Mucosa of descending colon (tissue), 3 donors: ENCODE measurements at regions not wholly inside any gene's neighbourhood (a gene's known extent, or its start where the extent isn't known, plus 50 kb on each side); places are given as distances from the start of the nearest gene placed in this dataset.

Experiments
- ATAC-seq: fragments of 200-7000 bp; cut with Tn5 transposase; one replicate; pipeline ENCODE4 v1.9.1; 2020; ENCODE audit warnings: mild to moderate bottlenecking, moderate library complexity
- DNase-seq, 3 donors: peaks; one replicate each; pipeline ENCODE4 v3.0.0-alpha.2; 2020
- H3K36me3 ChIP-seq: fragments of 200-600 bp; one replicate; pipeline ENCODE4 v1.8.0; 2021; ENCODE audit warnings: low read depth, mild to moderate bottlenecking
- H3K4me1 ChIP-seq: fragments of 200-600 bp; one replicate; pipeline ENCODE4 v1.8.0; 2021; ENCODE audit warnings: low read depth, mild to moderate bottlenecking
- H3K4me3 ChIP-seq: fragments of 200-600 bp; one replicate; pipeline ENCODE4 v1.8.0; 2021; ENCODE audit warnings: mild to moderate bottlenecking
- H3K9me3 ChIP-seq: fragments of 200-600 bp; one replicate; pipeline ENCODE4 v1.8.0; 2021; ENCODE audit warnings: mild to moderate bottlenecking
- CTCF ChIP-seq: fragments of 200-600 bp; IDR thresholded peaks from one replicate; pipeline ENCODE4 v1.8.0; 2022; ENCODE audit warnings: antibody characterized with exemption, mild to moderate bottlenecking
- intact Hi-C, 2 donors: fragments of 100-400 bp; cut with DNase I in 1 of 2; cut with micrococcal nuclease in 1 of 2; formaldehyde crosslinking; loops; one replicate each; pipeline versions ENCODE4 v1.11.0 to v1.11.1; 2022; cut with DNase I, micrococcal nuclease
- donor health status: DM: no; HTN: no; CAD: no; lungs with moderate emphysema.
- donor health status: DM: no; HTN: no; CAD: no.
- donor health status: DM: no; HTN: yes; CAD: no.

- ATAC-seq (no peak), DNase-seq (no peak)
- intact Hi-C loops = no loop called here
- H3K36me3 ChIP-seq = no peaks in the 10 kb centered on the region
- no peaks in the 10 kb centered on the region for H3K4me1 ChIP-seq
- no peak for TF ChIP-seq CTCF
- H3K9me3 ChIP-seq = no peaks in the 10 kb centered on the region
- no peak overlapping the region for H3K4me3 ChIP-seq
These were observed 1162.7 kb downstream of the BCL11B start for GRCh38 chr14:98109326-98109725.

GRCh38 chr14:98112194-98112780, 1159.7 kb downstream of the BCL11B start:
- ATAC-seq (no peak), DNase-seq (no peak)
- Histone ChIP-seq H3K9me3 (no peaks in the 10 kb centered on the region), H3K36me3 (no peaks in the 10 kb centered on the region), H3K4me3 (no peak overlapping the region), H3K4me1 (no peaks in the 10 kb centered on the region)
- no peak for TF ChIP-seq CTCF
- intact Hi-C loops = no loop called here

- Histone ChIP-seq H3K4me1 (no peaks in the 10 kb centered on the region), H3K4me3 (no peak overlapping the region), H3K9me3 (no peaks in the 10 kb centered on the region), H3K36me3 (no peaks in the 10 kb centered on the region)
- no peak for TF ChIP-seq CTCF
- ATAC-seq = no peak
- intact Hi-C loops = no loop called here
- no peak for DNase-seq
These were observed 1157.7 kb downstream of the BCL11B start for GRCh38 chr14:98114122-98114895.

- ATAC-seq (no peak), DNase-seq (no peak)
- no peaks in the 10 kb centered on the region for H3K4me1 ChIP-seq
- H3K4me3 ChIP-seq = no peak overlapping the region
- no peaks in the 10 kb centered on the region for H3K9me3 ChIP-seq
- intact Hi-C loops = no loop called here
- TF ChIP-seq CTCF = no peak
- H3K36me3 ChIP-seq = no peaks in the 10 kb centered on the region
These were observed 1157.1 kb downstream of the BCL11B start for GRCh38 chr14:98114946-98115345.

GRCh38 chr14:98118749-98119148, 1153.2 kb downstream of the BCL11B start:
- Histone ChIP-seq H3K9me3 (no peaks in the 10 kb centered on the region), H3K4me3 (no peak overlapping the region), H3K36me3 (no peaks in the 10 kb centered on the region), H3K4me1 (no peaks in the 10 kb centered on the region)
- intact Hi-C loops = no loop called here
- ATAC-seq (no peak), DNase-seq (no peak)
- TF ChIP-seq CTCF = no peak
